ENCODE measurements at regions not wholly inside any gene's neighbourhood (a gene's known extent, or its start where the extent isn't known, plus 50 kb on each side); places are given as distances from the start of the nearest gene placed in this dataset.
"Not testable (repeated sequence)": the region's sequence is repeated elsewhere in the genome, so short reads cannot be mapped to it uniquely, and the experiment has no call there.

DNA sequence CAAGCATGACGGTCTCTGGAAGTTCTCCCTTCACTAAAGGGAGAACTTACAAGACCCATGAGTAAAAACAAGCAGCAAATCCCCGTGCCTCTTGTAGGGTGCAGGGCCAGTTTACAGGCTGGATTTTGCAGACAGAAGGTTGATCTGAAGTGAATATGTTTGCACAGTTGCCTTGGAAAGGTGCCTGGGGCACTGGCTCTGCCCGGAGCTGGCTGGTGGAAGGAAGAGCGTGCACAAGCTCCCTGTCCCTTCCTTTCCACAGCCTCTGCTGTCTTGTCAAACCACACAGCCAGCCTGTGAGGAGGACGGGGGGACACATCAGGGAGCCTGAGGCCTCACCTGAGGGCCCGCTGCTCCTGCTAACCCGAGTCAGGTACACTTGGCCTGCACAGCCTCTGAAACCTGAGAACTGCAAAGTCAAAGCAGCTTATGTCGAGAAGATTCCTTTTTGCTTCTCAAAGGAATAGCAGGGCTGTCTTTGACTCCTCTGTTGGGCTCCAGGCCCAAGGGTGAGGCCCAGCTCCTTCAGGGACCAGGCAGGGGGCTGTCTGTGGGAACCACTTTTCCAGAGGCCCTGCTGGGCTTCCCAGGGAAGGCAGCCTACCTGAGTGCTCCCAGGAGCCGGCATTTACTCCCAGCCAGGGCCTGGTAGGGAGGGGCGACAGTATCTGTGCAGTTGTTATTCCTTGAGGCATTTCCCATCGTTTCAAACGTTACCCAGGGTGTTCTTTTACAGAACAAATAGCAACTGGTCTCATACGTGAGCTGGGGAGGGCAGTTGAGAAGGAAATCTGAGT, 251.5 kb downstream of the SIPA1L2 start:
- no peak for DNase-seq

DNA sequence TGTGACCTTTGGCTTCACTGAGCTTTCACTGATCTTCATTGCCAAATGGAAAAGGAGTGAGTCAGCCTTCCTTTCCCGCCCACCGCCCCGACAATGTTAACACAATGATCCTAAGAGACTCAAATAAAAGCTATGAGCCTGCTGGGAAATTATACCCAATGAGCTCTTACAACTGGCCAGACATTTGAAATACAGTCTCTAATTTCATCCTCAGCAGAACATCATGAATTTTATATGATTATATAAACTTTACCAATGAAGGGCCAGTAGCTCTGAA, 252.5 kb downstream of the SIPA1L2 start:
- DNase-seq: no peak

DNA sequence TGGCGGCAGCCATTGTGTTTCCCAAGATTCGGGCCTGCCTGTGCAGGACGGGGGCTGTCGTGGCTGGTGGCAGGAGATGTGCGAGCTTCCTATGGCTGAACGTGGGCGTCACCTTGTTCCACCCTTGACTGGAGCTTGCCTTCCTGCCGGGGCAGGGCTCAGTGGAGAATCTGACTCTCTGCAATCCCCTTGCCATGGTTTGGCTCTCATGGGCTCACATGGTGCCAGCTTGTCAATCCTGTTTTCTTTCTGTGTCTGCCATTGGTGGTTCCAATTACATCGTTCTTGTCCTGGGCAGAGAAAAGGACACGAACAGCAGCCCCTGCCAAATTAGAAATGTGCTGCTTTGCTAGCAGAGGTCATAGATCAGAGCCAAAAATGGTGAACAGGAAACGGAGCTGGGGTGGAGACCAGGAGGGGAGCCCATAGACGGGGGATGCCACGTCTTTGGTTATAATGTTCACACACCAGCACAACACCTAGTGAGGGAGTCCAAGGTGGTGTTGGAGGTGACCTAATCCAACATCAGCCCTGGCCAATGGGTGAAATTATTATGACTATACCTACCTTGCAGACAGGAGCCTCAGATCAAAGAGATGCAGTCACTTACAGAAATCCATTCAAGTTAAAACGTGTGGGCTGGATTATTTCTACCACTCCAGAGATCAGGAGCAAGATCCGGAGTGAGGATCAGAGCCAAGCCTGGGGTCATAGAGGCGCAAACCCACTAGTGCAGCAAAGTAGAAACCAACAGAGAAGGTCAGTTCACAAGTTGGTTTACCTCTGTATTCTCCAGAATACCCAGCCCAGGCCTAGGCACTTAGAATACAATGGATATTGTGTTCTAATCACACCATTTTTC, 253.1 kb downstream of the SIPA1L2 start:
- DNase-seq: no peak

DNA sequence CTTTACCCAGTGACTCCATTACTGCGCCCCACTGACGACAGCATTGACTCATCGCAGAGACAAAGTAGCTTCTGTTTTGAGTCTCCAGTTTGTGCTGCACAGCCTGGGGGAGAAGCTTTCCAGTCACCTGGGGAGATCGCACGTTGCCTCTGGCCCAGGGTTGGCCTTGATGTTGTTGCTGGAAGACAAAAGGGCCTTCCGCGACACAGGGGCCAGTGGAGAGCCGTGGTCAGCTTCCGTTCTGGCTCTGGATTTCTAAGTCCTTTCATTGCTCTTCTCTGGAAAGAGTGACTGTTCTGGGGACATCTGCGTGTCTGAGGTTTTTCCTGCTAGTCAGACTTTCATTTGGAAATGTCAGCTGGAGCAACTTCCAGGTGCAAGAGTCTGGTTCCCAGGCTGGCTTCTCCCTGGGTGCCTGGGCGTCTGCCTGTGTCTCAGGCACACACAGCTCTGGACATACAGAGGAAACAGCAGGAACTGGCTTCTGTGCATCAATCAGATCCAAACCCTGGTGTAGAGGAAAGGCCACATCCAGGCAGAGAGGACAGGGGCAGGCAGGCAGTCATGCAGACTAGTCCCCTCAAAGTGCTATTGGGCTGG, 257.0 kb downstream of the SIPA1L2 start:
- no peak for DNase-seq

DNA sequence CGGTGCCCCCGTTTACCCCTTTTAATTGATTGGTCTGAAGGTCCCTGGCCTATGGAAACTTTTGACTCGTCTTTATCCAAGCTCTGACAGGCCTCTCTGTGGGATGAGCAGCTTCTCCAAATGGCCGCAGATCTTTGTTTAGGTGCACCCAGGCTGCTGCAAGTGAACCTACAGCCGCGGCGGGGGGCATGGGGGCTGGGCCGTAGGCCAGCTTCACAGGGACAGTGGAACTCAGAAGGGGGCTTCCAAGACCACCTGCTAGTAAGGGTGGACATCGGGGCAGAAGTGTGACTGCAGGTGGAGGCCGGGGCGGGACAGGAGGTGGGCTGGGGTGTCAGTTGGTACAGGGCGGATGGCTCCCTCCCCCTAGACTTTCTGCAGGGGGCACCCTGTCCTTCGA, 257.5 kb downstream of the SIPA1L2 start:
- DNase-seq: no peak

DNA sequence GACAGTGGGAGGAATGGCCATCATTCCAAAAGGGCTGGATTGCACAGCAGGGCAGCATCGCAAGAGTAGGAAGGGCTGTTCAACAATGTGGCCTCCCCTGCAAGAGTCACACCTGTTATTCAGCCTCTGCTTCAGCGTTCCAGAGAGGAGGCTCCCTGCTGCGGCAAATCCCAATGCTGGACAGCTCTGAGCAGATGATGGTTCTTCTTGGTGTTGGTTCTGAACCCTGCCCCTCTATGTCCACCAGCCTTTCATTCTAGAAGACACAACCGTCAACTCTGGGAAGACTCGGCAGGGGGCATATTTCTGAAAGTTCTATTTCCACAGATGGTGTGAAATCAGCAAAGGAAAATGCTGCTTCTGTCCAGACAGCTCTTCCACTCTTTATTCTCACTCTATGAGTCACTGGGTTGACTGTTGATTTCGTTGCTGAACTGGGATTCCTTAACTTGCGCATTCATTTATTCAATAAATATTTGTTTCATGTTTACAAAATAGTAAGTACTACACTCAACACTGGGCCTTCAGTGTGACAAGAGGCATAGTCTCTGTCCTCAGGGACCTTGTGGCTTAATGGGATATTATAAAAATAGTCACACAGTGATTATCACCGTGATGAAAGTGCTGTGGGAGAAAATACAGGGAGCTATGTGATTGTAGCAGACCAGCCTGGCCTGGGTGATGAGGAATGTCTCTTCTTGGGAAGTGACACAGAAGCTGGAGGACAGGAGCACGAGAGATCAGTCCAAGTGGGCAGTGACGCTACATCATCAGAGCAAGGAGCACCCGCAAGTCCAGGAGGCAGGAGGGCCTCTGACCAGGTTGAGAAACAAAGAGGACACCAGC, 260.3 kb downstream of the SIPA1L2 start:
- DNase-seq: no peak

DNA sequence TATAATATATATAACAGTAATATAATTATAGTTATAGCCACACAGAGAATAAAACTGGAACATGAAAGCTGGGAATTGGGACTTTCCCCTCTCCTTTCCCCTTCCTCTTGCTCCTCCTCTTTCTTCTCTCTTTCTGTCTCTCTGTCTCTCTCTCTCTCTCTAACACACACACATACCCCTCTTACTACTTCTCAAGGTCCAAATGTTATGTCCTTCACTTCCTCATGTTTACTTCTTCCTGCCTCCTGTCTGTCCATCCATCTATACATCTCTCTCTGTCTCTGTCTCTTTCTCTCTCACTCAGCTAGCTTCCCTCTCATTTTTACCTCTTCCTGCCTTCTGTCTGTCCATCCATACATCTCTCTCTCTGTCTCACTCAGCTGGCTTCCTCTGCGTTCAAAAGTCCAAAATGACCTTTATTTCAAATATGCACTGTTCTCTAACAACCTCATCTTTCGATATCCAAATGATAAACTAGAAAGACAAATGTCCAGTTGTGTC, 261.1 kb downstream of the SIPA1L2 start:
- no peak for DNase-seq

DNA sequence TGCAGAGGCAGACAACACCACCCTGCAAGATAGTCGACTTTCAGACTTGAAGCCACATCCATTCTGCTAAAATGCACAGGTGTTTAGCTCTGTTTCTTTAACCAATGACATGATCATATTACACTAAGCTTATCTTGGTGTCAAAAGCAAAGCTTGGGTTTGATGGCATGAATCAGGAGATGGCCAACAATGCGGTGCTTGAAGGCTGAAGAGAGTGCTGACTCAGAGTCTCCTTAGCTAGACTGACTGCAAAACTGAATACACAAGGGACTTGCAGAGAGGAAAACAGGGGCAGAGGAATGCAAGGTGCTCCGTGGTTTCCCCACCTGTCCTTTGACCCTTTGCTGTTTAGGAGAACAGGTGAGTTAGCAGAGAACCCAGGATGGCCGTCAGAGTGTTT, 262.6 kb downstream of the SIPA1L2 start:
- DNase-seq: no peak

DNA sequence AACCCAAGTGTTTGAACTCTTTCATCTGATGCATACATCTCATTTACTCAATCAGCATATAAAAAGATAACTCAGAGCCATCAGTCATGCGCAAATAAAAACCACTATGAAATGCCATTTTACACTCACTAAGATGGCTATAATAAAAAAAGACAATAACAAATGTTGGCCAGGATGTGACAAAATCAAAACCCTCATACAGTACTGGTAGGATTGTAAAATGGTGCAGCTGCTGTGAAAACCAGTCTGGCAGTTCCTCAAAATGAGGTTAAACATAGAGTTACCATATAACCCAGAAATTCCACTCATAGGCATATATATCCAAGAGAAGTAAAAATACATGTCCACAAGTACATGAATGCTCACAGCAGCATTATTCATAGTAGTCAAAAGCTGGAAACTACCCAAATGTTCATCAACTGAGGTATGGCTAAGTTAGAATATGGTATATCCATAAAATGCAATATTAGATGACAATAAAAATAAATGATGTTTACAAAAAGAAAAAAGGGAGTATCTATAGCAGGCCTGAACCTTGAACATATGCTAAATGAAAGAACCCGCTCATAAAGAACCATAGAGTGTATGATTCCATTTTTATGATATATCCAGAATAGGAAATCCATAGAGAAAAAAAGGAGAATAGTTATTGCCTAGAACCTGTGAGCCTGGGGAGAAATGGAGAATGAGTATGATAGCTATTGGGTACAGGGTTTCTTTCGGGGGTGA, 265.1 kb downstream of the SIPA1L2 start:
- DNase-seq: no peak

DNA sequence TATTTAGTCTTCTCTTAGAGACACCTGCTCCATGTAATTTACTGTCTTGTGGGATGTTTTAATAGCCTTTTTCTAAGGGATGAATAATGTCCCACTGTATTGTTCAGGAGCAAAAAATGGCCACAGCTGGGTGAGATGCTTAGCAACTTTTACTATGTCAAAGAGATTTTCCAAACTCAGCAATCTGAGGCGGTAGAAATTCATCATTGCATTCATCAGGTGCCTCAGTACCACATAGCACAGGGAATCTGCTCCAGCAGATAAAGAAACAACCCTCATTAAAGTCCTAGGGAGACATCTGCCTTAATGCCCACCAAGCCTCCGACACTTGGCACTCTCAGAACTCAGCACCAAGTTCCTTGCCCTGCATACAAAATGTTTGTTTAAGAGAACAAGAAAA, 266.9 kb downstream of the SIPA1L2 start:
- DNase-seq: no peak

DNA sequence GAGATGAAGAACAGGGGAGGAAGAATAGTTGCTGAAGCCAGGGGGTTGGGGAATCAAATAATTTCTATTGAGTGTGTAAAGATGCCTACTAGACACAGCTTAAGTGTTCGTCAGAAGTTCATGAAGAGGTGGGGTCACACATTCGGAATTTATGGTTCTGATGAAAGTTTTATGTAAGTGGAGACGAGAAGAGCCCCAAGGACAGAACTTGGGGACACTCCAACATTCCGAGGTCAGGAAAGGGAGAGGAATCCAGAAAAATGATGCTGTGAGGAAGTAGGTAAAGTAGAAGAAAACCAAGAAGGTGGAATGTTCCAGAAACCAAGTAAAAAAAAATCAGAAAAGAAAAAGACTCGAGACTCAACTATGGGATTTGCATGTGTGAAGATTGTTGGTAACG, 272.5 kb downstream of the SIPA1L2 start:
- DNase-seq: no peak

DNA sequence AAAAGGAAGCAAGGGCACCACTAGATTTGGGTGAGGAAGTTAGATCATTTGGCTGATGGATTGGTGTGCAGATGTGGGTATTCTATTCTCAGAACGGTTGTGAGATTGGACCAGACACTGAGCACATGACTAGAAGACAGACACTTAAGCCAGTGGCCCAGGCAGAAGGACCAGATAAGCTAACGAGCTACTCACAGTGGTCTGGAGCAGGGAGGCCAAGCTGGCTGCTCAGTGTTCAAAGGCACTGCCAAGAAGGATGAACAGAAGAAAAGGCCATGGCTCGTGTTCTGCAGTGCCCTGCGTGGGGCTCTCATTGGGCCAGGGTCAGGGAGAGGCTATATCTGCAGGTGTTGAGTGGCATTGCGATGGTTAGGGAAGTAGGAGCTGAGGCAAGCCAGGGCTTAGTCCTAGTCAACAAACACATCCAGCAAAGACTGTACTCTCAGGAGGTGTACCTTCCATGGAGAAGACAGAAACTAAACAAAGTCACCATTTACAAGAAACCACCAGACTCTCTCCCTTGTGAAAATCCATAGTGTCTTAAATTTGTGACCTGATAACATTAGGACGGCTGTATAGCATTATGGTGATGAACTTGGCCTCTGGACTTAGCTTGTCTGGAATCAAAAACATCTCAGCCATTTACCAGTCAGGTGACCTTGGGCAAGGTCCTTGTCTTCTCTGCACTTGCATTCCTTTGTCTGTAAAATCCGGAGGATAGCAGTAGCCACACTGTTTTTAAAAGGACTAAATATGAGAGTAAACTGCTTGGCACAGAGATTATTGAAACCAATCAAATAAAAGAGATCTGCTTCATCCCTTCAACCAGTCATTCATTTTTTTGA, 274.5 kb downstream of the SIPA1L2 start:
- DNase-seq: no peak

DNA sequence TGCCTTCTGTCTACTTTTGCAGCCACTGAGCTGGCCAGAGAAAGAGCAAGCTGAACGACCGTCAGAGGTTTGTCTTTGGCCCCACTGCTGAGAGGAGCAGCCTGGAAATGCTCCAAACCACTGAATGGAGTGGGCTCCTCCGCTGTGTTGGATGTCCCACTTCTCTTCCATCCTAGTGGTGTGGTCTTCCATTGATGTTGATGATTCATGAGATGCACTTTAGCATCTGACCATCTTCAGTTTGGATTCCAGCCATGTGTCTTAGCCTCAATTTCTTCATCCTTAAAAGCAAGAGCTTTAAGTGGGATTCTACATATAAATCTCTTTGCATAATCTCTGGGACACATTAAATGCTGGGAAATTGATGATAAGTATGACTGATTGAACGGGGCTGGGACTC, 276.9 kb downstream of the SIPA1L2 start:
- no peak for DNase-seq

DNA sequence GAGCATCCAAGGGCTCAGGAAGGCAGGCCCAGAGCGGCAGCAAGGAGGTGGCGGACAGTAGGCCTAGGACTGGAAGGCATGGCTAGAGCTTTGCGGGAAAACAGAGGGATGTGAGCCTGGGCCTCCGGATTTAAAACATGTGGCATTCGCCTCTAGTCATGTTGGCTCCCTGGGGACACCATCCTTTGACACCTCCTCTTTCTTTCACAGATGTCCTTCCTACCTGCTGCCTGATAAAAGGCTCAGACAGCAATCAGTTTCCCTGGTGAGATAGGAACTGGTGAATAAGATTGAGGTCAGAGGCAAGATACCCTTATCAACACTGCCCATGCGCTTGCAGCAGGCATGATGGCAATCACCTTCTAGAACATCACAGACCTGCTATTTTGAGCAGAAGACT, 277.6 kb downstream of the SIPA1L2 start:
- no peak for DNase-seq

DNA sequence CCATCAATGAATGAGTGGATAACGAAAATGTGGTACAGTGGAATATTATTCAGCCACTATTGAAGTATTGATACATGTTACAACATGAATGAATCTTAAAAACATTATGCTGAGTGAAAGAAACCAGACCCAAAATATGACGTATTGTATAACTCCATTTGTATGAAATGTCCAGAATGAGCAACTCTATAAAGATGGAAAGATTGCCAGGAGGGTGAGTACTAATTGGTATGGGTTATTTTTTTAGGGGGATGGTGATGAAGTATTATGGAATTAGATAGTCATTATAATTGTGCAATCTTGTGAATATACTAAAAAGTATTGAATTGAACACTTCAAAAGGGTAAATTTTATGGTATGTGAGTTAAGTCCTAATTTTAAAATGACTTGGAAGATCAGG, 278.6 kb downstream of the SIPA1L2 start:
- DNase-seq: no peak

DNA sequence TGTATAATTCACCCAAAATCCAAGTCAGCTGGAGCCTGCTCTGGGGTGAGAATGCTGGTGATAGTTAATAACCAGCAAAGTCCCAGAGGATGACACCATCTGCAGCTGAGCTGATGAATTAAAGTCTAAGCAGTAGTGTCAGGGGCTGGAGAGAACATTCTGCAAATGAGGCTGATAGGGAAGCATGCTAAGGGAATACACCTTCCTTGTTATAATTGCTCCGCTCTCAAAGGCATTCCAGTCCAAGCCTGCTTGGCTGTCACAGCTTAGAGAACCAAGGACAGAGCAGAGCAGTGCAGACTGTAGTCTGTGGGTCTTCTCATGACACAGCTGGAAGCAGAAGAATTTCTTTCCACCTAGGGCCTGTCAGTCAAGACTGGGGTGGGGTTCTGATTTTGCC, 283.1 kb downstream of the SIPA1L2 start:
- no peak for DNase-seq

DNA sequence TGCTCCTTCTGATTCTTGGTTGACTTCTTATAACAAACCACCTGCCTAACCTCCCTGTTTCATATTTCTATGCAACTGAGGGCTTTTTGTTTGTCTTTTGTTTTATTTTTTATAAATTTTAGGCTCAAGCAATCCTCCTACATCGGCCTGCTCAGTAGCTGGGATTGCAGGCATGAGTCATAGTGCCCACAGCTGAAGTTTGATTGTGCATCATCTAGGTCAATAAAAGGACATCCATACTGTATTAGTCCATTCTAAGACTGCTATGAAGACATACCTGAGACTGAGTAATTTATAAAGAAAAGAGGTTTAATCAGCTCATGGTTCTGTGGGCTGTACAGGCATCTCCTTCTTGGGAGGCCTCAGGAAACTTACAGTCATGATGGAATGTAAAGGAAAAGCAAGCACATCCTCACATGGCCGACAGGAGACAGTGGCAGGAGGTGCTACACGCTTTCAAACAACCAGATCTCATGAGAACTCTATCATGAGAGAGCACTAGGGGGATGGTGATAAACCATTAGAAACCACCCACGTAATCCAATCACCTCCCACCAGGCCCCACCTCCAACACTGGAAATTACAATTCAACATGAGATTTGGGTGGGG, 285.0 kb downstream of the SIPA1L2 start:
- DNase-seq: no peak

DNA sequence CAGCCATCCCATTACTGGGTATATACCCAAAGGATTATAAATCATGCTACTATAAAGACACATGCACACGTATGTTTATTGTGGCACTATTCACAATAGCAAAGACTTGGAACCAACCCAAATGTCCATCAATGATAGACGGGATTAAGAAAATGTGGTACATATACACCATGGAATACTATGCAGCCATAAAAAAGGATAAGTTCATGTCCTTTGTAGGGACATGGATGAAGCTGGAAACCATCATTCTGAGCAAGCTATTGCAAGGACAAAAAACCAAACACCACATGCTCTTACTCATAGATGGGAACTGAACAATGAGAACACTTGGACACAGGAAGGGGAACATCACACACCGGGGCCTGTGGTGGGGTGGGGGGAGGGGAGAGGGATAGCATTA, 285.7 kb downstream of the SIPA1L2 start:
- not testable (repeated sequence) for DNase-seq

DNA sequence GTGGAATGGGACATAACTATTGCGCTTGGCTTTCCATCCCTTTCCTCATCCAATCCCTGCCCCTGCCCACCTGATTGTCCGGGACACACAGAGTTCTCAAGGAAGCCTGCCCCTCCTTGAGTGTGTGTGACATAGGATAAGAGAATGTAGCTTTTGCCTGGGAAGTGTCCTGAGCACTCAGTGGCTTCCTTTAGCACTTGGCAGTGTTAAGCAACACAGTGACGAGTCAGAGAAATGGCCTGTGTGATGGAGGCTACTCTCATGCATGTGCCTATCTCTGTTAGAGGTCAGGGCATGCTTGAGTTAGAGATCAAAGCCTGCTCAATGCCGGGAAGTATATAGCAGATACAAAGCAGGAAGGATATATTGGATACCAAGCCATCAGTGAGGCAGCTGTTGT, 289.5 kb downstream of the SIPA1L2 start:
- no peak for DNase-seq

DNA sequence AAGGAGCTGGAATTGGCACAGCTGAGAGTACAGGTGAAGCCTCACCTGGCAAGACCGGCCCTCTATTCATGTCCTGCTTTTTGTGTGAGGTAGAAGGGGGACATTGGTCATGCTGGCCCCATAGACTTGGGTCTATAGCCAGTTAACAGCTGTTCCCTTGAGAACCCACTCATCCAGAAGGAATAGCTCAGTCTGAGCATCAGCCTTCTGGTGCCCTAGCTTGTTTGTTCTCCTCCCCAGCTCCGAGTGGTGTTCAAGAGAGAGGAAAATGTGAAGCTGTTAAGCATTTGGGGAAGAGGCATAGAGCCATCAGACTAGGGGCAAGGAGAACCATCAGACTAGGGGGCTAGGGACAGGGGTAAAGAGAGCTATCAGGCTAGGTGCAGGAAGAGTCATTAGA, 290.9 kb downstream of the SIPA1L2 start:
- no peak for DNase-seq

DNA sequence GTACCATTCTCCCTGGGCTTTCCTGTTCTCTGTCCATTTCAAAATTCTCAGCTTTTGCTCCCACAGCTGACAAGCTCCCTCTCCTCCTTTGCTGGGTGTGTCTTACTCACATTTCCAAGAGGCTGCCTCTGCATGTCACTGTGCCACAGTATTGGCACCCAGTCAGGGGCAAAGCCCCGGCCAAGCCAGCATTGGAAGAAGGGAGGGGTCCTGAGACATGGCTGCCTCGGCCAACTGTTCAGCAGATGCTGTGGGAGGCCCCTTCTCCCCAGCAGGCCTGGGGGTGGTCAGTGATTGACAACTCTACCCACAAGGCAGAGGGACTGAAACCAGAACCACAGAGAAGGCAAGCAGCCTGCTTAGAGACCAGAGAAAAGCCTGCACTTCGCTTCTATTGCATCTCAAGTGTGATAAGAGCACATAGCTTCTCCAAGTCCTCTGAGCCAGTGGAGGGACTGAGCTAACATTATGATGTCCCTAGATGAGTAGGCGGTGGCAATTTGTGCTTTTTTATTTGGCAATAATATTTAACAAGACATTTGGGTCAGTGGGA, 294.1 kb downstream of the SIPA1L2 start:
- DNase-seq: no peak

Data from NCI-H1930 (cell line).